ENCODE measurements at regions not wholly inside any gene's neighbourhood (a gene's known extent, or its start where the extent isn't known, plus 50 kb on each side); places are given as distances from the start of the nearest gene placed in this dataset.
"Not testable (repeated sequence)": the region's sequence is repeated elsewhere in the genome, so short reads cannot be mapped to it uniquely, and the experiment has no call there.

DNA sequence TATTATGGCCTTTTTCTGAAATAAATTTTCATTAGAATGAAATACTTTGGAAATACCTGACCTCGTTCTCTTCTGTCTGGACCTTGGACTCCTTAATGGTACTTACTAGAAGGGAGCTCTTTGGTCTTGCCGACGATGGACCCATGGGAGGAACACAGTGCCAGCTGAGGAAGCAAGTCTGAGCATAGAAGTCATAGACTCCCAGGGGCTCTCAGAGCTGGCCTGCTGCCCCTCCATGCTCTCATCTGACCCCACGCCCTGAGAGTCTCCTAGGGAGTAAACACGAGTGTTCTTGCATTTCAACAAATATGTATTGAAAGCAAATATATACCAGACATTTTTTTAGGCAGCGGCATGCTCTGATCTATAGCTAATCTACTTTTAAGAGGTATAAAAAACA, 87.8 kb downstream of the PLEKHG1 start:
- no peaks in the 10 kb centered on the region for H3K27me3 Mint-ChIP-seq

DNA sequence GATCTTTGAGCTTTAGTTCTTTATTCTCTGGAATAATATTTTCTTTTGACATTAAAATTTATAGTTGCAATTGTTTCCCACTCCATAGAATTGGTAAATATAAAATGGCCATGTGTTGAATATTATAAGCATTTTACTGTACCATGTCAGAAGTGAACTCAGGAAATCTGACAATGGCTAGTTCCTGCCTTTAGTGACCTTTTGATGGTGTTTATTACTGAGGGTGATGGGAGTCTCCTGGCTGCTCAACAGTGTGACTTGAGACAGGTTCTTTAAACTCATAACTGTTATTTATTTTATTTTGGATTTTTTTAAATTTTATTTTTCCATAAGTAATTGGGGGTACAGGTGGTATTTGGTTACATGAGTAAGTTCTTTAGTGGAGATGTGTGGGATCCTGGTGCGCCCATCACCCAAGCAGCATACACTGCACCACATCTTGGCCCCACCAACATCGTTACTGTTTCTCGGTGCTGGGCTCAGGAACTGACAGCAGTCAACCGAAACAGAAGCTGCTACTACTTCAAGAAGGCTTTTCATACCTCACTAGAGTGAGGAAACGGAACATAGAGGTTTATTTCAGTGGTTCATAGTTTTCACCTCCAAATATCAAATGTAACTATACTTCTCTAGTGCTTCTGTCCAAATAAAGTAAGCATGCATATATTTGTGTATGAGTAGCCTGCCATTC, 90.4 kb downstream of the PLEKHG1 start:
- no peaks in the 10 kb centered on the region for H3K4me1 Mint-ChIP-seq
- no peaks in the 10 kb centered on the region for H3K27me3 Mint-ChIP-seq
- H3K27ac Mint-ChIP-seq: no peak overlapping the region
- no peaks in the 10 kb centered on the region for H3K9me3 Mint-ChIP-seq (ENCODE audit: low read depth)
- CTCF ChIA-PET: no interaction called here
- DNase-seq (no peak), ATAC-seq (no peak)
- no peaks in the 10 kb centered on the region for H3K36me3 Mint-ChIP-seq
- no peak overlapping the region for H3K4me3 Mint-ChIP-seq

More for the DNA sequence above, 87.8 kb downstream of the PLEKHG1 start:
- Mint-ChIP-seq H3K27ac (no peak overlapping the region), H3K36me3 (no peaks in the 10 kb centered on the region), H3K4me3 (no peak overlapping the region), H3K9me3 (ENCODE audit: low read depth) (no peaks in the 10 kb centered on the region), H3K4me1 (peaks cover 2% of the 10 kb centered on the region)
- CTCF ChIA-PET: interaction anchor here (1.0 to 1.2 kb wide), 2 partner anchors 128 to 130 kb away, joined by 3 to 5 read pairs; no protein-coding TSS in a partner anchor
- DNase-seq (no peak), ATAC-seq (no peak)

DNA sequence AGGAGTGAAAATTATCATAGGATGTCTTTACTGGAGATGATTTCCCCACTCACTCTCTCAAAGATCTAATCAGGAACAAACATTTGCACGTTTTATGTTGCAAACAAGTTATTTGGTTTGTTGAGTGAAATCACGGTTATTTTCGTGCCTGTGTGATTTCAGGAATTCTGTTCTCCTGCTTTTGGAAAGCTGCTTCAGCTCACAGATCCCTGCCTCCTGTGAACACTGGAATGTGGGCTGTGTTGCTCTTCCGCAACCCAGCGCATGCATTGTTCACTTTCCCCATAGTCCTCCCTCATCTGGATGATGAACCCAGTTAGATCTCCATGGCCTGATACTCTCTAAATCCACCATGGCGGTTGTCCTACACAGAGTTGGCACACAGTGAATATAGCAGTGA, 91.0 kb downstream of the PLEKHG1 start:
- Mint-ChIP-seq H3K4me1 (no peaks in the 10 kb centered on the region), H3K27me3 (no peaks in the 10 kb centered on the region), H3K4me3 (no peak overlapping the region), H3K36me3 (no peaks in the 10 kb centered on the region), H3K9me3 (ENCODE audit: low read depth) (no peaks in the 10 kb centered on the region), H3K27ac (no peak overlapping the region)
- no peak for DNase-seq
- no peak for ATAC-seq
- CTCF ChIA-PET: no interaction called here

DNA sequence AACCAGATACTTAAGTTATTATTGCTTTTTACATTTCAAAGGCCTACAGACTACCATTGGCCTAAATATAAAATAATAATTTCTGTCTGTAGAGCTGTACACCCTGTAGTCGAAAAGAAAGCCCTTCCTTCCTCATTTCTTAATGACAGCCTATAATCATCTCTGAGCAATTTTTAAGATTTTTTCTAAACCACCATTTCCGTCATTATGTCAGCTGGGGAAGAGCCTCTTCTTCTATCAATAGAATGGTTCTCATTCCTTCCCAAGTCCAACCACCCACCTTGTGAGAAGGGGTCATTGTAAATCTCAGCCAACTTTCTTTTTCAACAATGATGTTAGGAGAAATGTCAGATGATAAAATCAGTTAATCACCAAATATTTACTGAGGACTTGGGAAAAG, 91.8 kb downstream of the PLEKHG1 start:
- Mint-ChIP-seq H3K27me3 (no peaks in the 10 kb centered on the region), H3K4me1 (no peaks in the 10 kb centered on the region), H3K27ac (no peak overlapping the region), H3K9me3 (ENCODE audit: low read depth) (no peaks in the 10 kb centered on the region), H3K4me3 (no peak overlapping the region), H3K36me3 (no peaks in the 10 kb centered on the region)
- CTCF ChIA-PET: no interaction called here
- ATAC-seq: no peak
- no peak for DNase-seq

DNA sequence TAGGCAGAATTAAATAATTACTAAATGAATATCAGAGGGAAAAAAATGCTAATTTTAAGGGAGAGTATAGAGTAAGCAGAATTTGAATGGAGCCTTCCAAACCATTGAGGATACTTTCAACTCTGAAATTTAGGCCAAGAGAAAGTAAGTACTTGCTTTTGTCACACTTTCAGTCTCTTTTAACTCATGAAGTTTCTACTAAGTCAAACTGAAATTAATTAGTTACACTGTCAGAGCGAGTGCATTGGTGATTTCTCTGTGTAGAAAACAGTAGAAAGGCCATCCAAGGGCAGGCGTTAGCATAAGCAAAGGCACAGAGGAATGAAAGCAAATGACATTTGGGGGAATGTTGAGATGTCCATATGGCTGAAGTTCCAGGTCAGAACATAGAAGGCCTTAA, 92.9 kb downstream of the PLEKHG1 start:
- H3K4me3 Mint-ChIP-seq: no peak overlapping the region
- CTCF ChIA-PET: no interaction called here
- DNase-seq (no peak), ATAC-seq (no peak)
- no peaks in the 10 kb centered on the region for H3K9me3 Mint-ChIP-seq (ENCODE audit: low read depth)
- no peaks in the 10 kb centered on the region for H3K36me3 Mint-ChIP-seq
- H3K27ac Mint-ChIP-seq: no peak overlapping the region
- no peaks in the 10 kb centered on the region for H3K27me3 Mint-ChIP-seq
- H3K4me1 Mint-ChIP-seq: no peaks in the 10 kb centered on the region

DNA sequence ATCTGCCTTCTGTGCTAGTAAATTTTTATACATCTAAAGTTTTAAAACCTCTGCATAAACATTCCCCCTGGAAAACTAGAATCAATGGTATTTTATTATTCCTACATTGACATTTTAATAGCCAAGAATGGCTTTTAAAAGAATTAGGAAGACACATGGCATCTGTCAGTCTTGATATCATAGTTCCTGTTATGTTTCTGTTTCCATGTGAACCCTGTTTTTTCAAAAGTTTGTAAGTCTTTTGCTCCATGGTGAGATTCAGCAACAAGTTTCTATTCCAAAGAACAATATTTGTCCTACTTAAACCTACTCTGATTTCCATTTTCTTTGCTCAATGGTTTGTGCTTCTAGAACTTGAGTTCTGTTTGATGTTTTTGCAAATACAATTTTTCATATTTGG, 95.2 kb downstream of the PLEKHG1 start:
- no peak for DNase-seq
- no peak for ATAC-seq
- no peak overlapping the region for H3K27ac Mint-ChIP-seq
- no peaks in the 10 kb centered on the region for H3K9me3 Mint-ChIP-seq (ENCODE audit: low read depth)
- H3K4me1 Mint-ChIP-seq: no peaks in the 10 kb centered on the region
- H3K36me3 Mint-ChIP-seq: no peaks in the 10 kb centered on the region
- CTCF ChIA-PET: interaction anchor here (0.9 to 1.1 kb wide), 2 partner anchors 8 to 9 kb away, joined by 3 to 4 read pairs; no protein-coding TSS in a partner anchor
- H3K27me3 Mint-ChIP-seq: no peaks in the 10 kb centered on the region
- H3K4me3 Mint-ChIP-seq: no peak overlapping the region

- H3K36me3 Mint-ChIP-seq: no peaks in the 10 kb centered on the region
- H3K27ac Mint-ChIP-seq: no peak overlapping the region
- no peaks in the 10 kb centered on the region for H3K27me3 Mint-ChIP-seq
- no peak for DNase-seq
- ATAC-seq: no peak
- no peaks in the 10 kb centered on the region for H3K9me3 Mint-ChIP-seq (ENCODE audit: low read depth)
- CTCF ChIA-PET: no interaction called here
- no peaks in the 10 kb centered on the region for H3K4me1 Mint-ChIP-seq
- H3K4me3 Mint-ChIP-seq: no peak overlapping the region
Measured at GRCh38 chr6:150695652-150696051, 96.0 kb downstream of the PLEKHG1 start.

GRCh38 chr6:150696190-150696589, 96.5 kb downstream of the PLEKHG1 start:
- H3K4me3 Mint-ChIP-seq: no peak overlapping the region
- no peaks in the 10 kb centered on the region for H3K4me1 Mint-ChIP-seq
- CTCF ChIA-PET: no interaction called here
- DNase-seq (no peak), ATAC-seq (no peak)
- no peaks in the 10 kb centered on the region for H3K36me3 Mint-ChIP-seq
- no peaks in the 10 kb centered on the region for H3K27me3 Mint-ChIP-seq
- no peaks in the 10 kb centered on the region for H3K9me3 Mint-ChIP-seq (ENCODE audit: low read depth)
- no peak overlapping the region for H3K27ac Mint-ChIP-seq

GRCh38 chr6:150696918-150697317, 97.2 kb downstream of the PLEKHG1 start:
- H3K27ac Mint-ChIP-seq; ATAC-seq; H3K4me3 Mint-ChIP-seq; H3K36me3 Mint-ChIP-seq; DNase-seq; H3K4me1 Mint-ChIP-seq; CTCF ChIA-PET; H3K27me3 Mint-ChIP-seq; H3K9me3 Mint-ChIP-seq (ENCODE audit: low read depth): not testable (repeated sequence)

GRCh38 chr6:150697515-150697914, 97.8 kb downstream of the PLEKHG1 start:
- H3K36me3 Mint-ChIP-seq: no peaks in the 10 kb centered on the region
- ATAC-seq (no peak), DNase-seq (no peak)
- no peaks in the 10 kb centered on the region for H3K27me3 Mint-ChIP-seq
- CTCF ChIA-PET: no interaction called here
- H3K27ac Mint-ChIP-seq: no peak overlapping the region
- no peaks in the 10 kb centered on the region for H3K4me1 Mint-ChIP-seq
- no peaks in the 10 kb centered on the region for H3K9me3 Mint-ChIP-seq (ENCODE audit: low read depth)
- no peak overlapping the region for H3K4me3 Mint-ChIP-seq

DNA sequence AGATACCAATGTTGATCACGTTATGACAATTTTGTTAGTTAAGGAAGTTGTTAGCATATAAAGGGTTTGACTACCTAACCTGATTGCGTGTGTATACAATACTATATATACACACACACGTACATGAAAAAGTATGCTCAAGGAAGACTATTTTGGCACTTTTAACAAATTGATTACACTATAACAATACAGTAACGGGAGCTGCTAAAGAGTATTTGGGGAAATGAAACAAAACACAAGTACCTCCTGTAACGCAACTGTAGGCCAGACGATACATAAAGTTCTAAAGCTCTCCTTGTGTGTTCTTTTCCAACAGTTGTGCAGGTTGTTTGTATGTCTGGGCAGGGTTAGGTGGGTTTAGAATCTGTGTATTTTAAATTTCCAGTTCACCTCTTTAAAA, 98.7 kb downstream of the PLEKHG1 start:
- CTCF ChIA-PET: no interaction called here
- Mint-ChIP-seq H3K27me3 (no peaks in the 10 kb centered on the region), H3K9me3 (ENCODE audit: low read depth) (no peaks in the 10 kb centered on the region), H3K4me1 (peaks cover 3% of the 10 kb centered on the region), H3K36me3 (no peaks in the 10 kb centered on the region), H3K4me3 (no peak overlapping the region), H3K27ac (no peak overlapping the region)
- no peak for ATAC-seq
- no peak for DNase-seq

DNA sequence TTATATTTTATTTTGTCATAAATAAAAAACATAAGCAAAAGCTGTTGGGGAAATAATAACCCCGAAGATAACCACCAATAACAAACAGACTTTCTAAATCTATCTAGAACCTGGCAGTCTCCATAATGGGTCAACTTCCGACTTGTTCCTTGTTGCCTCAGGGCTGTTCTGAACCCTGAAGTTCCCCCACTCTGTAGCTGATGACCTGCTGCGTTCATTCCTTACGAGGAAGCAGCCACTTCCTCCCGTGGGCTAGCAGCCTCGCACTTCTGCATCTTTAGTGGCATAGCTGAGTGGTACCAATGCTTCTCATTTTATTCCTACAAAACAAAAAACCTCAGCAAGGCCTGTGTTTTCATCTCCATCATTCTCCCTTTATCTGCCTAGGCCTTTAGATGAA, 103.0 kb downstream of the PLEKHG1 start:
- H3K27me3 Mint-ChIP-seq: no peaks in the 10 kb centered on the region
- H3K4me1 Mint-ChIP-seq: peaks cover 3% of the 10 kb centered on the region
- DNase-seq (no peak), ATAC-seq (no peak)
- H3K4me3 Mint-ChIP-seq: no peak overlapping the region
- H3K27ac Mint-ChIP-seq: no peak overlapping the region
- CTCF ChIA-PET: interaction anchor here (0.6 to 1.5 kb wide), 2 partner anchors 8 to 308 kb away, joined by 3 to 4 read pairs; no protein-coding TSS in a partner anchor
- no peaks in the 10 kb centered on the region for H3K36me3 Mint-ChIP-seq
- no peaks in the 10 kb centered on the region for H3K9me3 Mint-ChIP-seq (ENCODE audit: low read depth)

DNA sequence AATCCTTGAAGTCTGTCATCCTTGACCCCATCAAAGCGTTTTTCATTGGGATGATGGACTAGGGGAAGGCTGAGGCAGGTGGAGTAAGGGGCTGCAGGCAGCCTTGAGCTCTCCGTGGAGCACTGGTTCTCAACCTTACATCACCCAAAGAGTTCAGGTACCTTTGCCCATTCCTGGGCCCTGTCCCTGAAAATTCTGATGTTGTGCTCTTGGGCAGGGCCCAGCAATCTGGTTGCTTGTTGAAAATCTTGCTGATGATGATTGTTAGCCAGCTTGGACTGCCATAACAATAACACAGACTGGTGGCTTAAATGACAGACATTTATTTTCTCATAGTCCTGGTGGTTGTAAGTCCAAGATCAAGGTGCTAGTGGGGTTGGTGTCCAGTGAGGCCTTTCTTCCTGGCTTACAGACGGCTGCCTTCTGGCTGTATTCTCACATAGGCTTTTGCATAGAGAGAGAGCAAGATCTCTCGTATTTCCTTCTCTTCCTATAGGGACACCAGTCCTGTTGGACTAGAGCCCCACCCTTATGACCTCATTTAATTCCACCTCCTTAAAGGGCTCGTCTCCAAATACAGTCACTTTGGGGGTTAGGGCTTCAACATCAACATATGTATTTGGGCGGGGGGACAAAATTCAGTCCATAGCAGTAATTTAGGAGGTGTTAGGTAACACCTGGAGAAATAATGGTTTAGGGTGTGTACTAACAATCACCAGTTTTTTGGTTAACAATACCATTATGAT, 104.9 kb downstream of the PLEKHG1 start:
- H3K27ac Mint-ChIP-seq: no peak overlapping the region
- ATAC-seq: no peak
- H3K4me1 Mint-ChIP-seq: peaks cover 3% of the 10 kb centered on the region
- no peak overlapping the region for H3K4me3 Mint-ChIP-seq
- H3K9me3 Mint-ChIP-seq (ENCODE audit: low read depth): no peaks in the 10 kb centered on the region
- no peak for DNase-seq
- CTCF ChIA-PET: no interaction called here
- no peaks in the 10 kb centered on the region for H3K36me3 Mint-ChIP-seq
- no peaks in the 10 kb centered on the region for H3K27me3 Mint-ChIP-seq

GRCh38 chr6:150705392-150705791, 105.7 kb downstream of the PLEKHG1 start:
- Mint-ChIP-seq H3K4me3 (no peak overlapping the region), H3K9me3 (ENCODE audit: low read depth) (no peaks in the 10 kb centered on the region), H3K4me1 (peaks cover 3% of the 10 kb centered on the region), H3K27me3 (no peaks in the 10 kb centered on the region), H3K36me3 (no peaks in the 10 kb centered on the region), H3K27ac (no peak overlapping the region)
- no peak for ATAC-seq
- CTCF ChIA-PET: no interaction called here
- DNase-seq: no peak

All from activated CD8-positive, alpha-beta memory T cell treated with anti-CD3 and anti-CD28 coated beads, Interleukin-2, amount 10 ng/mL, durations not matched to agents 7 days and 5 days (primary cell).